AG10803 (cell line): ENCODE measurements at regions not wholly inside any gene's neighbourhood (a gene's known extent, or its start where the extent isn't known, plus 50 kb on each side); places are given as distances from the start of the nearest gene placed in this dataset.

Experiments
- DNase-seq: peaks from one replicate; pipeline ENCODE4 v3.0.0; 2010; ENCODE audit warnings: low read depth
- H3K4me3 ChIP-seq: 2 replicates; pipeline ENCODE4 v1.5.1; 2011; ENCODE audit warnings: mild to moderate bottlenecking, low read length, control low read depth
- TF ChIP-seq, protein P1 (sequence below): conservative IDR thresholded peaks from 2 replicates; pipeline ENCODE4 v1.5.1; 2011; ENCODE audit warnings: mild to moderate bottlenecking, low read length, control low read depth, inconsistent platforms

DNA sequence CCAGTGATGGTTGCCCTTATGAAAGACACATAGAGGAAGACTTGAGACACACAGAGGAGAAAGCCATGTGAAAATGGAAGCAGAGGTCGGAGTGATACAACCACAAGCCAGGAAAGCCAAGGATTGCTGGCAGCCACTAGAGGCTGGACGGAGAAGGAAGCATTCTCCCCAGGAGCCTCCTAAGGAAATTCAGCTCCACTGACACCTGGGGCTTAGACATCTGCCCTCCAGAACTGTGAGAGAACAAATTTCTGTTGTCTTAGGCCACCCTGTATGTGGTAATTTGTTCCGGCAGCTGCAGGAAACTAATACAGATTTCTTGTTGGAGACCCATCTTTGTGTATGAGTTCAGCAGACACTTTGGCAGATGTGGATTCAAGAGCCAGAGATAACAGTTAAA, 126.9 kb upstream of the ATP1A1 start:
- TF ChIP-seq, protein P1, sequence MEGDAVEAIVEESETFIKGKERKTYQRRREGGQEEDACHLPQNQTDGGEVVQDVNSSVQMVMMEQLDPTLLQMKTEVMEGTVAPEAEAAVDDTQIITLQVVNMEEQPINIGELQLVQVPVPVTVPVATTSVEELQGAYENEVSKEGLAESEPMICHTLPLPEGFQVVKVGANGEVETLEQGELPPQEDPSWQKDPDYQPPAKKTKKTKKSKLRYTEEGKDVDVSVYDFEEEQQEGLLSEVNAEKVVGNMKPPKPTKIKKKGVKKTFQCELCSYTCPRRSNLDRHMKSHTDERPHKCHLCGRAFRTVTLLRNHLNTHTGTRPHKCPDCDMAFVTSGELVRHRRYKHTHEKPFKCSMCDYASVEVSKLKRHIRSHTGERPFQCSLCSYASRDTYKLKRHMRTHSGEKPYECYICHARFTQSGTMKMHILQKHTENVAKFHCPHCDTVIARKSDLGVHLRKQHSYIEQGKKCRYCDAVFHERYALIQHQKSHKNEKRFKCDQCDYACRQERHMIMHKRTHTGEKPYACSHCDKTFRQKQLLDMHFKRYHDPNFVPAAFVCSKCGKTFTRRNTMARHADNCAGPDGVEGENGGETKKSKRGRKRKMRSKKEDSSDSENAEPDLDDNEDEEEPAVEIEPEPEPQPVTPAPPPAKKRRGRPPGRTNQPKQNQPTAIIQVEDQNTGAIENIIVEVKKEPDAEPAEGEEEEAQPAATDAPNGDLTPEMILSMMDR = no peak
- H3K4me3 ChIP-seq = no peak overlapping the region
- DNase-seq = no peak

DNA sequence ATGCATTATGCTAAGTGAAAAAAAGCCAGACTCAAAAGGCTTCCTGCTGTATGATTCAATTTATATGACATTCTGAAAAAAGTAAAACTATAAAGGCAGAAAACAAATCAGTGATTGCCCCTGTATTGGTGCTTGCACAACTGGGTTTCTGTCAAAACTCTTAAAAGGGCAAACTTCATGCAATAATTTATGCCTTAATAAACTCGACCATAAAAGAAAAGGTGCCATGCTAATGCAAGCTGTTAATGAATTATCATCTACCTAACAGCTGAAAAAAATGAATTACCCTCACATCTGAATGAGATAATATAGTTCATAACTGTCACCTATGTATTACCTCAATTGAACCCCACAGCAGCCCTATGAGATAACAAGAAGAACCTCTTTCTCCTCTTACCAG, 120.8 kb upstream of the ATP1A1 start:
- no peak overlapping the region for H3K4me3 ChIP-seq
- no peak for DNase-seq
- TF ChIP-seq, protein P1 = no peak

DNA sequence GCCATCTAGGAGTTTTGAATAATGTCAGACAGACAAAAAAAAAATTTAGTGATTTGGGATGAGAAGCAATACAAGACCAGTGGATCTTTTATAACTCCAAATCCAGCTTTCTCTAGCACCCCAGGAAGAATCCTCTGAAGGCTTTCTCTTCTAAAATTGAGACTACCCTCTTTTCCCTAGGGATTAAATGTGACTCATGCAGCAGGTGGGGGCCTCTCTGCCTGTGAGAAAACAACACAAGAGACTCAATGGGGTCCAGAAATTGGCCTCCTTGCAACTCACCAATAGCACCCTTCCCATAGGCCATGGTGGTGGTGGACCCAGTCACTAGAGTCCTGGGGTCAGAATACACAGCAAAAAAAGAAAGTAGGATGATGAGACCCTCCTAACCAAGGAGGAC, 120.3 kb upstream of the ATP1A1 start:
- DNase-seq = no peak
- TF ChIP-seq, protein P1 = no peak

DNA sequence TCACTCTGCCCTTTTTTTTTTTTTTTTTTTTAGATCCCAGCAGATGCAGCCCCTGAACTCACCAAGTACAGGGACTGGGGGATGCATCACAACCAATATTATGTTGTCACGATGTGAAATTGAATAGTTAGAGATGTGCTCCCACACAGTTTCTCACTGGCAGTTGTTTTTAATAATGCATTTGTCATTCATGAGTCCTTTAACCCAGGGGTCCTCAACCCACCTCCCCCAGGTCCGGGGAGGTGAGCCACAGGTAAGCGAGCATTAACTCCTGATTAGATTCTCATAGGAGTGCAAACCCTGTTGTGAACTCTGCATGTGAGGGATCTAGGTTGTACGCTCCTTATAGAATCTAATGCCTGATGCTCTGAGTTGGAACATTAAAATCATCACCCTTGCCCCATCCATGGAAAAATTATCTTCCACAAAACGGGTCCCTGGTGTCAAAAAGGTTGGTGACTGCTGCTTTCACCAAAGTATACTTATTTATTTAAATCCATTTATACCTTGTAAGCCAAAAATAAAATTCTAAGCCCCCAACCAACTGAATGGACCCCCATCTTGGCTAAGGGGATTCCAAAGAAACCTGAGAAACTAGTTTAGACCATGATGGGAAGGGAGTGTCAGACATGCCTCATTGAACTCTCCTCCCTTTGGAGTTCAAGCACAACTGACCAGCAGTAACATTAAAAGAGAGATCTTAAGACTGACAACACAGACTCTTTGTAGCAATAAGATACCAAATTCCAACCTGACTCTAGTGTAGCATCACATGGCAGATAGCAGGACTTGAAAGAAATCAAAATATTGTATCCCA, 119.3 kb upstream of the ATP1A1 start:
- TF ChIP-seq, protein P1 = no peak
- H3K4me3 ChIP-seq = no peak overlapping the region
- no peak for DNase-seq

More for the DNA sequence above, 120.3 kb upstream of the ATP1A1 start:
- no peak overlapping the region for H3K4me3 ChIP-seq

DNA sequence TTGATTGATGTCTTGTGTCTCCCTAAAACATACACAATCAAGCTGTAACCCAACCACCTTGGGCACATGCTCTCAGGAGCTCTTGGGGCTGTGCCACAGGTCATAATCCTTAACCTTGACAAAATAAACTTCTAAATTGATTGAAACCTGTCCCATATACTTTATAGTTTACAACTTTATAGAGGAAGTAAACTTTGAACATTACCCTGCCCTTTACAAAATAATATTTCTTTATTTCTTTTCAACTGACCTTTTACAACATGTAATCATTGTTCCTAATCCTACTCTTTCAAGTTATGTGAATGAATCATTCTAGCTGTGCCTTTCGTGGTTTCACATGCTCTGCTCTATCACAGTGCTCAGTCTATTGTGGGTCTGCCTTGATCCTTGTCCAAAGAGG, 118.3 kb upstream of the ATP1A1 start:
- H3K4me3 ChIP-seq = no peak overlapping the region
- TF ChIP-seq, protein P1 = no peak
- no peak for DNase-seq

DNA sequence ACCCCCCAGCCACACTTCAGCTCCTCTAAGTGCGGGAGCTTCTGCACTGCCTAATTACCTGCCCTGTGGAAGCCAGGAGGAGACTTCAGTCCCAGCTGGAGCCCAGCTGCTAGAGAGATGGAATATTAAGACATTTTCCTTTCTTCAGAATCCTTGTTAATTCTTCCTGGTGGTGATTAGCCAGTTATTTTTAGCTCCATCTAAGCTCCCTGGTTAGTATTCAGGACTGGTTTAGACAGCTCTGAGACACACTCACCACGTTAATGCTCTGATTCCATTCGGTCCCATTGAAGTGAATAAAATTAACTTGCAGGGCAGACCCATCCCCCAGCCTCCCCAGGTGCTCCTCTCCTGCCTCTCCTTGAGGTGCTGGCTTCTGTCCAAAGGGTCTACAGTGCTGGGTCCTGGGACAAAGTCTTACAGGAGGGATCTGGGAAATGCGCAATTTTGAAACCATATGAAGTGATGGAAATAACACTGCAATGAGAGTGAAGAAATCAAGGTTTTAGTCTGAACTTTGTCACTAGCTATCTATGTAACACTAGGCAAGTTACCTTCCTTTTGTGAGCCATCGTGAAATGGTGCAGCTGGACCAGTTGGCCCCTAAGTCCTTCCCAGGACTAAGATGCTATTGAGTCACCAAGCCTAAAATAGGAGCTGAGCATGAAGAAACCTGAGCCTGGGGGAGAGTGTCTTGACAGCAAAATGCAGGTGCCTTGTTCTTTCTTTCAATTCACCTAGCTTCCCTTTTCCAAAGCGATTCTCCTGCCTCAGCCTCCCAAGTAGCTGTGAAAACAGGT, 117.4 kb upstream of the ATP1A1 start:
- no peak for DNase-seq
- no peak overlapping the region for H3K4me3 ChIP-seq
- TF ChIP-seq, protein P1 = no peak

DNA sequence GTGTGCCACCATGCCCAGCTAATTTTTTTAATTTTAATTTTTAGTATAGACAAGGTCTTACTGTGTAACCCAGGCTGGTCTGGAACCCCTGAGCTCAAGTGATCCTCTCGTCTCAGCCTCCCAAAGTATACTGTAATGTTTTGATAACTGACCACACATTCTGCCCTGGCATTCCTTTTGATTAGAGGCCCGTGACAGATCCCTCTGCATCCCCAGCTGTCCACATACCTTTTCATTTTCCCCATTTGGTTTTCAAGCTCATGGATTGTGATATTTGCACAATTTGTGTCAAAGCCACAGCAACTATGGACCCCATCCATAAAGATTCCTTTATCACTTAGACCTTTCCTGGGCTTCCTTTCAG, 116.8 kb upstream of the ATP1A1 start:
- no peak for DNase-seq
- no peak overlapping the region for H3K4me3 ChIP-seq
- TF ChIP-seq, protein P1 = no peak
